ENCODE measurements at regions not wholly inside any gene's neighbourhood (a gene's known extent, or its start where the extent isn't known, plus 50 kb on each side); places are given as distances from the start of the nearest gene placed in this dataset.
"Not testable (repeated sequence)": the region's sequence is repeated elsewhere in the genome, so short reads cannot be mapped to it uniquely, and the experiment has no call there.

- peak; percentile 64 for DNase-seq (ENCODE audit: low read depth)
- H3K4me3 ChIP-seq (ENCODE audit: low read depth, low read length) = peak overlapping the region; percentile 59
- TF ChIP-seq CTCF (IDR thresholded peaks at IDR 0.05; ENCODE audit: insufficient read depth, low read length) = peak; percentile 68
Observed at GRCh38 chr20:1802385-1803060, 92.7 kb upstream of the SIRPA start.

DNA sequence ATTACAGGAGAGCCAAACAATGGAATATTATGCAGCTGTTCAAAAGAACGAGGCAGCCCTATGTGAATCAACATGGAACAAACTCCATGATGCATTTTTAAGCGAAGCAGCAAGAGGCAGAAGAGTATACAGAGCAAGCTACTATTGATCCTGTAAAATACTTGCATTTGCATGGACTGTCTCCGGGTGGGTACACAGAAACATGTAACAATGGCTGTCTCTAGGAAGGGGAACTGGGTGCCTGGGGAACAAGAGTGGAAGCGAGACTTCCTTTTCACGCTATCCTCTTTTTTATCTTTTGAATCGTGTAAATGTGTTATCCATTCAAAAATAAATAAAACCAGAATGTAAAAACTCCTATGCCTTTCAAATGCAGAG is 93.3 kb upstream of the SIRPA start:
- no peak overlapping the region for H3K4me3 ChIP-seq (ENCODE audit: low read depth, low read length)
- TF ChIP-seq CTCF (IDR thresholded peaks at IDR 0.05; ENCODE audit: insufficient read depth, low read length) = no peak
- DNase-seq (ENCODE audit: low read depth) = no peak

- H3K4me3 ChIP-seq (ENCODE audit: low read depth, low read length) = no peak overlapping the region
- no peak for DNase-seq (ENCODE audit: low read depth)
- no peak for TF ChIP-seq CTCF (IDR thresholded peaks at IDR 0.05; ENCODE audit: insufficient read depth, low read length)
Observed at GRCh38 chr20:1801225-1801928, 93.8 kb upstream of the SIRPA start.

GRCh38 chr20:1800777-1801176 is 94.4 kb upstream of the SIRPA start:
- DNase-seq (ENCODE audit: low read depth) = peak; percentile 68
- peak; percentile 62 for TF ChIP-seq CTCF (IDR thresholded peaks at IDR 0.05; ENCODE audit: insufficient read depth, low read length)
- H3K4me3 ChIP-seq (ENCODE audit: low read depth, low read length) = no peak overlapping the region

- DNase-seq (ENCODE audit: low read depth) = no peak
- TF ChIP-seq CTCF (IDR thresholded peaks at IDR 0.05; ENCODE audit: insufficient read depth, low read length) = no peak
- H3K4me3 ChIP-seq (ENCODE audit: low read depth, low read length) = no peak overlapping the region
Observed at GRCh38 chr20:1800180-1800579, 95.0 kb upstream of the SIRPA start.

GRCh38 chr20:1799746-1800145 is 95.5 kb upstream of the SIRPA start:
- DNase-seq (ENCODE audit: low read depth); H3K4me3 ChIP-seq (ENCODE audit: low read depth, low read length): not testable (repeated sequence)

- no peak overlapping the region for H3K4me3 ChIP-seq (ENCODE audit: low read depth, low read length)
- TF ChIP-seq CTCF (IDR thresholded peaks at IDR 0.05; ENCODE audit: insufficient read depth, low read length) = no peak
- DNase-seq (ENCODE audit: low read depth) = no peak
Observed at GRCh38 chr20:1798982-1799381, 96.2 kb upstream of the SIRPA start.

Measured in fibroblast of the aortic adventitia (primary cell).